H1 (cell line): ENCODE measurements at regions not wholly inside any gene's neighbourhood (a gene's known extent, or its start where the extent isn't known, plus 50 kb on each side); places are given as distances from the start of the nearest gene placed in this dataset.

Experiments
- CTCF ChIP-seq, 3 experiments: IDR thresholded peaks; 1 replicate in 2 of 3; 2 replicates in 1 of 3; pipeline versions ENCODE4 v1.5.1 to v1.6.1; 2011; ENCODE audit warnings: low read length in 3 of 3, mild to moderate bottlenecking in 3 of 3, inconsistent platforms in 2 of 3, low read depth in 1 of 3, moderate library complexity in 1 of 3; ENCODE audit not compliant: insufficient read depth in 1 of 3; ENCODE audit errors: control extremely low read depth in 1 of 3

GRCh38 chr16:51982715-51983680 lies 563.9 kb downstream of the TOX3 start (continued):
- TF ChIP-seq CTCF (IDR thresholded peaks at IDR 0.05; ENCODE audit: control extremely low read depth in 1 of 3, insufficient read depth in 1 of 3, low read depth in 1 of 3, low read length in 3 of 3), result peak in 2 of 3 experiments; percentile 72; a peak in 3 of 4 replicates
